Trophoblast cell (in vitro differentiated cells and primary cell): ENCODE measurements at regions not wholly inside any gene's neighbourhood (a gene's known extent, or its start where the extent isn't known, plus 50 kb on each side); places are given as distances from the start of the nearest gene placed in this dataset.
"Not testable (repeated sequence)": the region's sequence is repeated elsewhere in the genome, so short reads cannot be mapped to it uniquely, and the experiment has no call there.

Experiments used
- DNase-seq, 2 donors: peaks; one replicate each; pipeline ENCODE4 v3.0.0-alpha.2; 2016
- H2AFZ ChIP-seq: 2 replicates; pipeline ENCODE4 v1.6.1; 2013; ENCODE audit warnings: low read length, moderate library complexity, mild to moderate bottlenecking; ENCODE audit not compliant: insufficient read depth, poor library complexity
- H2AK5ac ChIP-seq: 2 replicates; pipeline ENCODE4 v1.6.1; 2013; ENCODE audit warnings: mild to moderate bottlenecking, low read length
- H2BK120ac ChIP-seq: 2 replicates; pipeline ENCODE4 v1.6.1; 2013; ENCODE audit warnings: low read length, mild to moderate bottlenecking, moderate library complexity; ENCODE audit not compliant: insufficient read depth, poor library complexity
- H2BK12ac ChIP-seq: 2 replicates; pipeline ENCODE4 v1.6.1; 2013; ENCODE audit warnings: mild to moderate bottlenecking, low read length, moderate library complexity
- H2BK5ac ChIP-seq: 2 replicates; pipeline ENCODE4 v1.6.1; 2013; ENCODE audit warnings: low read length, low read depth, moderate library complexity, mild to moderate bottlenecking; ENCODE audit not compliant: poor library complexity
- H3K14ac ChIP-seq: 2 replicates; pipeline ENCODE4 v1.6.1; 2013; ENCODE audit warnings: mild to moderate bottlenecking, low read length
- H3K18ac ChIP-seq: 2 replicates; pipeline ENCODE4 v1.6.1; 2013; ENCODE audit warnings: mild to moderate bottlenecking, low read length
- H3K23ac ChIP-seq: 2 replicates; pipeline ENCODE4 v1.6.1; 2013; ENCODE audit warnings: low read length
- H3K27ac ChIP-seq: 2 replicates; pipeline ENCODE4 v1.5.1; 2013; ENCODE audit warnings: low read depth, mild to moderate bottlenecking, inconsistent platforms, low read length, moderate library complexity
- H3K27me3 ChIP-seq: 2 replicates; pipeline ENCODE4 v1.6.1; 2013; ENCODE audit warnings: inconsistent platforms, mild to moderate bottlenecking, low read length, moderate library complexity; ENCODE audit not compliant: insufficient read depth
- H3K36me3 ChIP-seq, 2 experiments: 1 replicate in 1 of 2; 2 replicates in 1 of 2; pipeline ENCODE4 v1.6.1; 2013; ENCODE audit warnings: low read length in 2 of 2, mild to moderate bottlenecking in 2 of 2, moderate library complexity in 1 of 2; ENCODE audit not compliant: insufficient read depth in 2 of 2, control insufficient read depth in 1 of 2
- H3K4ac ChIP-seq: 2 replicates; pipeline ENCODE4 v1.6.1; 2013; ENCODE audit warnings: low read depth, mild to moderate bottlenecking, low read length, moderate library complexity
- H3K4me1 ChIP-seq, 2 experiments: 1 replicate in 1 of 2; 2 replicates in 1 of 2; pipeline ENCODE4 v1.6.1; 2013; ENCODE audit warnings: low read length in 2 of 2, mild to moderate bottlenecking in 2 of 2, moderate library complexity in 1 of 2; ENCODE audit not compliant: insufficient read depth in 2 of 2, control insufficient read depth in 1 of 2
- H3K4me2 ChIP-seq: 2 replicates; pipeline ENCODE4 v1.6.1; 2013; ENCODE audit warnings: inconsistent platforms, mild to moderate bottlenecking, low read length, moderate library complexity
- H3K4me3 ChIP-seq: 2 replicates; pipeline ENCODE4 v1.5.1; 2013; ENCODE audit warnings: mild to moderate bottlenecking, low read depth, low read length, inconsistent platforms
- H3K79me1 ChIP-seq: one replicate; pipeline ENCODE4 v1.6.1; 2013; ENCODE audit warnings: low read length
- H3K79me2 ChIP-seq: 2 replicates; pipeline ENCODE4 v1.6.1; 2013; ENCODE audit warnings: low read length, mild to moderate bottlenecking; ENCODE audit not compliant: control insufficient read depth, insufficient read depth, poor library complexity
- H3K9ac ChIP-seq: 2 replicates; pipeline ENCODE4 v1.6.1; 2013; ENCODE audit warnings: mild to moderate bottlenecking, low read length
- H3K9me3 ChIP-seq: 2 replicates; pipeline ENCODE4 v1.6.1; 2013; ENCODE audit warnings: low read depth, mild to moderate bottlenecking, control low read depth, inconsistent platforms, low read length; ENCODE audit not compliant: insufficient read depth
- H4K12ac ChIP-seq: 2 replicates; pipeline ENCODE4 v1.6.1; 2013; ENCODE audit warnings: low read depth, mild to moderate bottlenecking, low read length, moderate library complexity
- H4K8ac ChIP-seq: 2 replicates; pipeline ENCODE4 v1.6.1; 2013; ENCODE audit warnings: low read depth, mild to moderate bottlenecking, low read length, moderate library complexity
- H4K91ac ChIP-seq: one replicate; pipeline ENCODE4 v1.6.1; 2013; ENCODE audit warnings: low read depth, mild to moderate bottlenecking, low read length, moderate library complexity
- WGBS: extraction: QIAGEN DNeasy Blood & Tissue Kit; methylation state at CpG from one replicate; pipeline ENCODE4 v1.1.7; 2013; ENCODE audit warnings: missing lambda C conversion rate; ENCODE audit not compliant: insufficient read length, insufficient coverage; ENCODE audit errors: extremely low coverage; 5-methylcytosine and 5-hydroxymethylcytosine counted together

- no peak overlapping the region for H4K91ac ChIP-seq
- no peaks in the 10 kb centered on the region for H3K9me3 ChIP-seq
Observed at GRCh38 chr6:144364782-144365181, 79.6 kb downstream of the UTRN start.

GRCh38 chr6:144365271-144365670, 80.1 kb downstream of the UTRN start:
- no peak overlapping the region for H4K8ac ChIP-seq
- no peak overlapping the region for H4K12ac ChIP-seq
- H3K79me1 ChIP-seq, result no peaks in the 10 kb centered on the region
- H3K18ac ChIP-seq, result no peak overlapping the region
- H3K9ac ChIP-seq, result no peak overlapping the region
- no peak overlapping the region for H3K14ac ChIP-seq
- no peak overlapping the region for H2BK12ac ChIP-seq
- H2AFZ ChIP-seq, result no peak overlapping the region
- no peak overlapping the region for H2AK5ac ChIP-seq
- H3K27ac ChIP-seq, result no peak overlapping the region
- H3K4me1 ChIP-seq, result peaks cover 3% of the 10 kb centered on the region in 2 experiments
- peaks cover 1 to 3% of the 10 kb centered on the region in 2 experiments for H3K36me3 ChIP-seq
- H3K23ac ChIP-seq, result no peak overlapping the region
- no peak for DNase-seq
- H2BK120ac ChIP-seq, result no peak overlapping the region
- H3K4me2 ChIP-seq, result no peak overlapping the region
- no CpG with 5 or more reads among the region's 1 CpG for WGBS
- H3K9me3 ChIP-seq, result peaks cover 2% of the 10 kb centered on the region
- H3K79me2 ChIP-seq, result no peaks in the 10 kb centered on the region
- H4K91ac ChIP-seq, result no peak overlapping the region
- no peaks in the 10 kb centered on the region for H3K27me3 ChIP-seq
- no peak overlapping the region for H3K4me3 ChIP-seq
- no peak overlapping the region for H2BK5ac ChIP-seq
- no peak overlapping the region for H3K4ac ChIP-seq

More at GRCh38 chr6:144364782-144365181, 79.6 kb downstream of the UTRN start:
- no peak overlapping the region for H3K4me2 ChIP-seq
- no peak overlapping the region for H4K12ac ChIP-seq
- no peak overlapping the region for H2AK5ac ChIP-seq
- H3K18ac ChIP-seq, result no peak overlapping the region
- no peak overlapping the region for H3K14ac ChIP-seq
- peaks cover 5 to 6% of the 10 kb centered on the region in 2 experiments for H3K4me1 ChIP-seq
- H3K79me1 ChIP-seq, result no peaks in the 10 kb centered on the region
- H3K36me3 ChIP-seq, result peaks cover 0 to 1% of the 10 kb centered on the region in 2 experiments
- DNase-seq, result no peak
- H3K27ac ChIP-seq, result no peak overlapping the region
- no peaks in the 10 kb centered on the region for H3K79me2 ChIP-seq
- no peak overlapping the region for H2BK12ac ChIP-seq
- H3K27me3 ChIP-seq, result no peaks in the 10 kb centered on the region
- no CpG with 5 or more reads among the region's 3 CpGs for whole genome bisulfite sequencing
- H2BK120ac ChIP-seq, result no peak overlapping the region
- no peak overlapping the region for H3K9ac ChIP-seq
- no peak overlapping the region for H2AFZ ChIP-seq
- H4K8ac ChIP-seq, result no peak overlapping the region
- H3K4me3 ChIP-seq, result no peak overlapping the region
- no peak overlapping the region for H3K23ac ChIP-seq
- no peak overlapping the region for H3K4ac ChIP-seq
- H2BK5ac ChIP-seq, result no peak overlapping the region

GRCh38 chr6:144369696-144370095, 84.6 kb downstream of the UTRN start:
- H3K4me2 ChIP-seq, H3K79me1 ChIP-seq, H4K12ac ChIP-seq, H3K4ac ChIP-seq, H2BK120ac ChIP-seq, H3K27me3 ChIP-seq, H2BK5ac ChIP-seq, H3K9me3 ChIP-seq, H3K4me1 ChIP-seq, H2AFZ ChIP-seq, H3K18ac ChIP-seq, H3K36me3 ChIP-seq, H3K9ac ChIP-seq, H4K91ac ChIP-seq, DNase-seq, H2BK12ac ChIP-seq, H3K4me3 ChIP-seq, H3K23ac ChIP-seq, H3K79me2 ChIP-seq, H3K14ac ChIP-seq, H3K27ac ChIP-seq, H4K8ac ChIP-seq, H2AK5ac ChIP-seq: not testable (repeated sequence)
- WGBS, result no CpG with 5 or more reads among the region's 1 CpG

DNA sequence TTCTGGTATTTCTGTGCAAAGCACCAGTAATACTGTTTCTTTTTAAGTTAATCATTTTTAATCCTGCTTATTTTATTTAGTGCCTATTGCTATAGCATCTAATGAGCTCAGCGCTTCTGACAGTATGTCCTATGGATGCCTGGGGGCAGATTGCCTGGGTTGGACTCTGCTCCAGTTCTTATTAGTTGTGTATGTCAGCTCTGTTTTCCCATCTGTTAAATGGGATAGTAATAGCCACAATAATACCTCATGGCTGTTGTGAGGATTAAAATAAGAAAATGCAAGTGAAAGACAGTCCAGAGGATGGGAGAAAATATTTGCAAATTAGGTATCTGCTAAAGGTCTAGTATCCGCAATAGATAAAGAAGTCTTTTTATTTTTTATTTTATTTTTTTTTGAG, 87.0 kb downstream of the UTRN start:
- Histone ChIP-seq H4K91ac (no peak overlapping the region), H4K8ac (no peak overlapping the region), H2AK5ac (no peak overlapping the region), H3K18ac (no peak overlapping the region), H3K4me3 (no peak overlapping the region), H3K4me2 (no peak overlapping the region), H3K27ac (no peak overlapping the region), H3K4me1 (no peaks in the 10 kb centered on the region), H3K79me2 (no peaks in the 10 kb centered on the region), H2AFZ (no peak overlapping the region), H3K27me3 (no peaks in the 10 kb centered on the region), H4K12ac (no peak overlapping the region), H2BK120ac (no peak overlapping the region), H3K9ac (no peak overlapping the region), H3K4ac (no peak overlapping the region), H3K23ac (no peak overlapping the region), H2BK12ac (no peak overlapping the region), H3K36me3 (peaks cover 1 to 5% of the 10 kb centered on the region in 2 experiments), H3K79me1 (no peaks in the 10 kb centered on the region), H2BK5ac (no peak overlapping the region), H3K9me3 (peaks cover 2% of the 10 kb centered on the region), H3K14ac (no peak overlapping the region)
- DNase-seq, result no peak
- WGBS, result no CpG with 5 or more reads among the region's 2 CpGs
